H9 (cell line): ENCODE measurements at regions not wholly inside any gene's neighbourhood (a gene's known extent, or its start where the extent isn't known, plus 50 kb on each side); places are given as distances from the start of the nearest gene placed in this dataset.

Experiments used
- DNase-seq: peaks from one replicate; pipeline ENCODE4 v3.0.0-alpha.2; 2017
- H2AFZ ChIP-seq: one replicate; pipeline ENCODE4 v1.6.1; 2013; ENCODE audit warnings: mild to moderate bottlenecking, low read length, control low read depth, moderate library complexity
- H2AK5ac ChIP-seq: 2 replicates; pipeline ENCODE4 v1.6.1; 2013; ENCODE audit warnings: low read length, control low read depth, mixed read lengths; ENCODE audit not compliant: insufficient read length
- H2BK120ac ChIP-seq: one replicate; pipeline ENCODE4 v1.6.1; 2013; ENCODE audit warnings: low read depth, mild to moderate bottlenecking, low read length, control low read depth, inconsistent platforms; ENCODE audit not compliant: poor library complexity, severe bottlenecking
- H2BK12ac ChIP-seq: 2 replicates; pipeline ENCODE4 v1.6.1; 2013; ENCODE audit warnings: low read length, control low read depth, mixed read lengths, low read depth; ENCODE audit not compliant: insufficient read length
- H2BK15ac ChIP-seq: 2 replicates; pipeline ENCODE4 v1.6.1; 2013; ENCODE audit warnings: low read depth, low read length, control low read depth
- H2BK20ac ChIP-seq: one replicate; pipeline ENCODE4 v1.6.1; 2013; ENCODE audit warnings: low read depth, mild to moderate bottlenecking, low read length, control low read depth, inconsistent platforms; ENCODE audit not compliant: poor library complexity, severe bottlenecking
- H2BK5ac ChIP-seq: 2 replicates; pipeline ENCODE4 v1.6.1; 2013; ENCODE audit warnings: low read length, control low read depth, mixed read lengths; ENCODE audit not compliant: insufficient read length
- H3K14ac ChIP-seq: 2 replicates; pipeline ENCODE4 v1.6.1; 2013; ENCODE audit warnings: low read length, control low read depth; ENCODE audit not compliant: insufficient read depth
- H3K18ac ChIP-seq: 2 replicates; pipeline ENCODE4 v1.6.1; 2013; ENCODE audit warnings: low read depth, mild to moderate bottlenecking, mixed read lengths, low read length, control low read depth; ENCODE audit not compliant: insufficient read length
- H3K23ac ChIP-seq: 2 replicates; pipeline ENCODE4 v1.6.1; 2013; ENCODE audit warnings: low read length, control low read depth, mixed read lengths, low read depth; ENCODE audit not compliant: insufficient read length
- H3K23me2 ChIP-seq: 2 replicates; pipeline ENCODE4 v1.6.1; 2013; ENCODE audit warnings: low read depth, mild to moderate bottlenecking, mixed read lengths, low read length, control low read depth; ENCODE audit not compliant: insufficient read length, poor library complexity, severe bottlenecking
- H3K27ac ChIP-seq: 2 replicates; pipeline ENCODE4 v1.5.1; 2013; ENCODE audit warnings: low read length, control low read depth, mixed read lengths, low read depth; ENCODE audit not compliant: insufficient read length
- H3K27me3 ChIP-seq: 2 replicates; pipeline ENCODE4 v1.6.1; 2013; ENCODE audit warnings: low read length, control low read depth, inconsistent platforms; ENCODE audit not compliant: insufficient read depth
- H3K4ac ChIP-seq: 2 replicates; pipeline ENCODE4 v1.6.1; 2013; ENCODE audit warnings: low read depth, mild to moderate bottlenecking, control low read depth, inconsistent platforms, low read length, moderate library complexity
- H3K4me1 ChIP-seq: 2 replicates; pipeline ENCODE4 v1.6.1; 2013; ENCODE audit warnings: low read length, control low read depth, inconsistent platforms; ENCODE audit not compliant: insufficient read depth
- H3K4me2 ChIP-seq: 2 replicates; pipeline ENCODE4 v1.6.1; 2013; ENCODE audit warnings: low read length, control low read depth, mixed read lengths; ENCODE audit not compliant: insufficient read length, insufficient read depth
- H3K56ac ChIP-seq: 2 replicates; pipeline ENCODE4 v1.6.1; 2013; ENCODE audit warnings: low read depth, mild to moderate bottlenecking, mixed read lengths, low read length, control low read depth; ENCODE audit not compliant: insufficient read length
- H3K79me1 ChIP-seq: 2 replicates; pipeline ENCODE4 v1.6.1; 2013; ENCODE audit warnings: low read depth, mild to moderate bottlenecking, moderate library complexity, low read length, control low read depth, inconsistent platforms; ENCODE audit not compliant: insufficient read depth, poor library complexity, severe bottlenecking
- H3K79me2 ChIP-seq: 2 replicates; pipeline ENCODE4 v1.6.1; 2013; ENCODE audit warnings: low read length, control low read depth, inconsistent platforms; ENCODE audit not compliant: insufficient read depth
- H3K9ac ChIP-seq: 2 replicates; pipeline ENCODE4 v1.6.1; 2013; ENCODE audit warnings: low read length, control low read depth, mixed read lengths; ENCODE audit not compliant: insufficient read length; ENCODE audit errors: extremely low read depth
- H3K9me3 ChIP-seq: one replicate; pipeline ENCODE4 v1.6.1; 2013; ENCODE audit warnings: low read depth, low read length, inconsistent platforms; ENCODE audit not compliant: control insufficient read depth
- H3T11ph ChIP-seq: one replicate; pipeline ENCODE4 v1.6.1; 2013; ENCODE audit warnings: mild to moderate bottlenecking, low read length, control low read depth, inconsistent platforms
- H4K20me1 ChIP-seq: one replicate; pipeline ENCODE4 v1.6.1; 2013; ENCODE audit not compliant: control insufficient read depth, insufficient read length, insufficient read depth
- H4K5ac ChIP-seq: 2 replicates; pipeline ENCODE4 v1.6.1; 2013; ENCODE audit warnings: low read depth, mild to moderate bottlenecking, mixed read lengths, low read length, control low read depth; ENCODE audit not compliant: insufficient read length
- H4K8ac ChIP-seq: replicated peaks from 2 replicates; pipeline ENCODE4 v1.6.1; 2013; ENCODE audit warnings: low read length, control low read depth, mixed read lengths, low read depth; ENCODE audit not compliant: insufficient read length
- H4K91ac ChIP-seq: 2 replicates; pipeline ENCODE4 v1.6.1; 2013; ENCODE audit warnings: low read depth, mild to moderate bottlenecking, moderate library complexity, mixed read lengths, low read length, control low read depth; ENCODE audit not compliant: insufficient read length
- H3K27ac Mint-ChIP-seq, 3 experiments: 2 replicates in 2 of 3; 3 replicates in 1 of 3; pipeline ENCODE4 v1.8.0; 2020 to 2021; ENCODE audit warnings: mixed read lengths in 3 of 3, mild to moderate bottlenecking in 1 of 3, moderate library complexity in 1 of 3
- H3K27me3 Mint-ChIP-seq: 2 replicates; pipeline ENCODE4 v1.8.0; 2021; ENCODE audit warnings: low read depth, mild to moderate bottlenecking, moderate library complexity, mixed read lengths
- H3K36me3 Mint-ChIP-seq, 3 experiments: 2 replicates in 2 of 3; 3 replicates in 1 of 3; pipeline ENCODE4 v1.8.0; 2020 to 2021; ENCODE audit warnings: low read depth in 3 of 3, mixed read lengths in 3 of 3; ENCODE audit not compliant: insufficient read depth in 1 of 3
- H3K4me1 Mint-ChIP-seq, 2 experiments: 2 replicates each; pipeline ENCODE4 v1.8.0; 2020; ENCODE audit warnings: mixed read lengths in 2 of 2
- H3K4me3 Mint-ChIP-seq, 2 experiments: 2 replicates in 1 of 2; 3 replicates in 1 of 2; pipeline ENCODE4 v1.8.0; 2020 to 2021; ENCODE audit warnings: mild to moderate bottlenecking in 2 of 2, mixed read lengths in 2 of 2, moderate library complexity in 1 of 2
- H3K9me3 Mint-ChIP-seq, 2 experiments: 2 replicates in 1 of 2; 3 replicates in 1 of 2; pipeline ENCODE4 v1.8.0; 2020; ENCODE audit warnings: mild to moderate bottlenecking in 2 of 2, mixed read lengths in 2 of 2, moderate library complexity in 1 of 2
- WGBS: extraction: QIAGEN DNeasy Blood & Tissue Kit; methylation state at CpG from one replicate; pipeline ENCODE4 v1.1.7; 2013; ENCODE audit warnings: missing lambda C conversion rate, low lambda C conversion rate, mixed read lengths; ENCODE audit not compliant: insufficient read length; ENCODE audit errors: extremely low coverage; 5-methylcytosine and 5-hydroxymethylcytosine counted together
- TF ChIP-seq, protein P1 (sequence below): fragments of 200-600 bp; sonication (generic); conservative IDR thresholded peaks from 3 replicates; pipeline ENCODE4 v1.8.0; 2021; ENCODE audit warnings: antibody characterized with exemption, mild to moderate bottlenecking

DNA sequence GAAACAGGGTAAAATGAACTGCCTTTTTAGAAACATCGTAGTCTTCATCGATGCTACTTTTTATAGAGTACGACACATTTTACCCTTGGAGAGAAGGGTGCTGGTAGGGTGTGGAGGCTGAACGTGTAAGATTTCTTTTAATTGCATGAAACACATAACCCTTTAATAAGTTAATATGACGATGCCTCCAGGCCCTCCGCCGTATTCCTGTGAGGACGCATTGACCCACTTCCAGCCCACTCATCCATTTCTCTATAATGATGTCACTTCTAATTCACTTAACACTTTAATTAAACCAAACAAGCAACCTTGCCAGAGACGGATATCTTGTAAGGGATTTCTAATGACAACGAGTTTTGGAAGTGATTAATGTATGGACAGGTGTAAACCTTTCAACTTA lies 158.7 kb downstream of the IRX2 start:
- DNase-seq: no peak
- no CpG with 5 or more reads among the region's 10 CpGs for WGBS
- Histone ChIP-seq H2AFZ (no peak overlapping the region), H3K4me2 (no peak overlapping the region), H3K14ac (no peak overlapping the region), H2BK120ac (no peak overlapping the region), H4K91ac (no peak overlapping the region), H3K4ac (no peak overlapping the region), H4K8ac (no peak overlapping the region), H3K27me3 (no peaks in the 10 kb centered on the region), H3K27ac (no peak overlapping the region), H4K20me1 (no peaks in the 10 kb centered on the region), H3K9ac (no peak overlapping the region), H3K23ac (no peak overlapping the region), H2BK12ac (no peak overlapping the region), H3K23me2 (no peaks in the 10 kb centered on the region), H3K79me1 (no peaks in the 10 kb centered on the region), H3T11ph (no peak overlapping the region), H2BK20ac (no peak overlapping the region), H3K56ac (no peak overlapping the region), H2BK5ac (no peak overlapping the region), H3K9me3 (no peaks in the 10 kb centered on the region), H2AK5ac (no peak overlapping the region), H3K4me1 (no peaks in the 10 kb centered on the region), H3K79me2 (no peaks in the 10 kb centered on the region), H3K18ac (no peak overlapping the region), H4K5ac (no peak overlapping the region), H2BK15ac (no peak overlapping the region)
- Mint-ChIP-seq H3K27ac (no peak overlapping the region), H3K27me3 (peaks cover 12% of the 10 kb centered on the region), H3K4me1 (peaks cover 0 to 4% of the 10 kb centered on the region in 2 experiments; a peak in 2 of 4 replicates), H3K9me3 (no peaks in the 10 kb centered on the region; a peak in 1 of 5 replicates), H3K4me3 (no peak overlapping the region), H3K36me3 (no peaks in the 10 kb centered on the region)
- TF ChIP-seq, protein P1, sequence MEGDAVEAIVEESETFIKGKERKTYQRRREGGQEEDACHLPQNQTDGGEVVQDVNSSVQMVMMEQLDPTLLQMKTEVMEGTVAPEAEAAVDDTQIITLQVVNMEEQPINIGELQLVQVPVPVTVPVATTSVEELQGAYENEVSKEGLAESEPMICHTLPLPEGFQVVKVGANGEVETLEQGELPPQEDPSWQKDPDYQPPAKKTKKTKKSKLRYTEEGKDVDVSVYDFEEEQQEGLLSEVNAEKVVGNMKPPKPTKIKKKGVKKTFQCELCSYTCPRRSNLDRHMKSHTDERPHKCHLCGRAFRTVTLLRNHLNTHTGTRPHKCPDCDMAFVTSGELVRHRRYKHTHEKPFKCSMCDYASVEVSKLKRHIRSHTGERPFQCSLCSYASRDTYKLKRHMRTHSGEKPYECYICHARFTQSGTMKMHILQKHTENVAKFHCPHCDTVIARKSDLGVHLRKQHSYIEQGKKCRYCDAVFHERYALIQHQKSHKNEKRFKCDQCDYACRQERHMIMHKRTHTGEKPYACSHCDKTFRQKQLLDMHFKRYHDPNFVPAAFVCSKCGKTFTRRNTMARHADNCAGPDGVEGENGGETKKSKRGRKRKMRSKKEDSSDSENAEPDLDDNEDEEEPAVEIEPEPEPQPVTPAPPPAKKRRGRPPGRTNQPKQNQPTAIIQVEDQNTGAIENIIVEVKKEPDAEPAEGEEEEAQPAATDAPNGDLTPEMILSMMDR: no peak
